Mammary epithelial cell (primary cell): ENCODE measurements at regions not wholly inside any gene's neighbourhood (a gene's known extent, or its start where the extent isn't known, plus 50 kb on each side); places are given as distances from the start of the nearest gene placed in this dataset.

Experiments used
- CTCF ChIP-seq, 2 donors: IDR thresholded peaks in 1 of 2; conservative IDR thresholded peaks in 1 of 2; 2 replicates each; pipeline ENCODE4 v1.5.1; 2011 to 2012; ENCODE audit warnings: inconsistent platforms in 2 of 2, low read length in 2 of 2, mild to moderate bottlenecking in 2 of 2, control low read depth in 1 of 2, low read depth in 1 of 2; ENCODE audit not compliant: insufficient read depth in 1 of 2; ENCODE audit errors: extremely low read depth in 1 of 2
- EZH2 ChIP-seq: IDR thresholded peaks from 2 replicates; pipeline ENCODE4 v1.6.1; 2012; ENCODE audit warnings: low read length, inconsistent platforms, borderline replicate concordance

- no peak for TF ChIP-seq CTCF (conservative IDR thresholded peaks at IDR 0.05 in 1 of 2, IDR thresholded peaks at IDR 0.05 in 1 of 2; ENCODE audit: extremely low read depth in 1 of 2, insufficient read depth in 1 of 2, low read depth in 1 of 2, low read length in 2 of 2)
- TF ChIP-seq EZH2: no peak
Observed at GRCh38 chr15:35921046-35921445, 375.1 kb upstream of the DPH6 start.
